ENCODE measurements at regions not wholly inside any gene's neighbourhood (a gene's known extent, or its start where the extent isn't known, plus 50 kb on each side); places are given as distances from the start of the nearest gene placed in this dataset.

GRCh38 chrX:80331285-80331684 lies 89.0 kb upstream of the TENT5D start:
- intact Hi-C loops (cut with DNase I) = no loop called here
- Histone ChIP-seq H3K36me3 (ENCODE audit: control insufficient read depth in 1 of 2, insufficient read depth in 2 of 2, low read length in 1 of 2) (no peaks in the 10 kb centered on the region), H3K9me3 (ENCODE audit: control insufficient read depth, low read length) (no peaks in the 10 kb centered on the region), H3K27ac (ENCODE audit: low read depth in 1 of 2, low read length in 2 of 2) (no peak overlapping the region), H3K4me1 (ENCODE audit: control insufficient read depth in 1 of 2, insufficient read depth in 2 of 2, low read length in 2 of 2) (no peaks in the 10 kb centered on the region), H3K27me3 (ENCODE audit: control insufficient read depth in 1 of 2, insufficient read depth in 2 of 2, low read length in 1 of 2) (no peaks in the 10 kb centered on the region), H3K4me3 (ENCODE audit: low read length in 2 of 2) (no peak overlapping the region)
- WGBS, 2 donors = 77% methylated on average over 1 of the region's 1 CpG
- ATAC-seq (ENCODE audit: low FRiP score) (no peak), DNase-seq (no peak)

GRCh38 chrX:80334583-80334982 lies 85.7 kb upstream of the TENT5D start:
- Histone ChIP-seq H3K36me3 (ENCODE audit: control insufficient read depth in 1 of 2, insufficient read depth in 2 of 2, low read length in 1 of 2) (no peaks in the 10 kb centered on the region), H3K4me3 (ENCODE audit: low read length in 2 of 2) (no peak overlapping the region), H3K27ac (ENCODE audit: low read depth in 1 of 2, low read length in 2 of 2) (no peak overlapping the region), H3K9me3 (ENCODE audit: control insufficient read depth, low read length) (no peaks in the 10 kb centered on the region), H3K27me3 (ENCODE audit: control insufficient read depth in 1 of 2, insufficient read depth in 2 of 2, low read length in 1 of 2) (no peaks in the 10 kb centered on the region), H3K4me1 (ENCODE audit: control insufficient read depth in 1 of 2, insufficient read depth in 2 of 2, low read length in 2 of 2) (no peaks in the 10 kb centered on the region)
- DNase-seq = no peak
- no peak for ATAC-seq (ENCODE audit: low FRiP score)
- 38 to 46% methylated on average over 7 of the region's 7 CpGs for WGBS, 2 donors
- intact Hi-C loops (cut with DNase I) = no loop called here

- 43 to 45% methylated on average over 31 to 38 of the region's 38 CpGs for WGBS, 2 donors
Measured at GRCh38 chrX:80335062-80335830, 85.0 kb upstream of the TENT5D start.

DNA sequence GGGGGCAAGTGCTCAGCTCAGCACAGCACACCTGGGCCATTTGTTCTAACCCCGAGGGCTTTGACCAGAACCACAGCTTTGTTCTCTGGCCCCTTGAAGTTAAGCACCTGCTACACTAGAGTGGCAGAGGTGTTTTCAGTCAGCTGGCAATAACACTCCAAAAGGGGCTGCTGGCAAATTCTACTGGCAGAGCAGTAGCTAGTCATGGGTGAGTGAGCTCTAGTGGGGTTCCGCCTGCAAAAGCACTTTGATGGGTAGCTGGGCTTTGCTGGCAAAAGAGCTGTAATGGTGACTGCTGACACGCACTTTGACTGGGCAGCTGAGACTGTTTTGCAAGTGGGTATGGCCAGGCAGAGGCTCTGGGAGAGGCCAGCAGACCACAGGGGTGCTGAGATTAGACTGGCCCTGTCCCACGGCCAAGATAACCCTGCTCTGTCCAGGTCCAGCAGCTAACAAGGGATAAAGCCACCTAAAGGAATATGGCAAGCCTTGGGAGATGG lies 65.2 kb upstream of the TENT5D start:
- WGBS, 2 donors = 66 to 67% methylated on average over 4 of the region's 4 CpGs
- intact Hi-C loops (cut with DNase I) = no loop called here
- no peaks in the 10 kb centered on the region for H3K4me1 ChIP-seq (ENCODE audit: control insufficient read depth in 1 of 2, insufficient read depth in 2 of 2, low read length in 2 of 2)
- H3K9me3 ChIP-seq (ENCODE audit: control insufficient read depth, low read length) = no peaks in the 10 kb centered on the region
- no peaks in the 10 kb centered on the region for H3K27me3 ChIP-seq (ENCODE audit: control insufficient read depth in 1 of 2, insufficient read depth in 2 of 2, low read length in 1 of 2)
- H3K27ac ChIP-seq (ENCODE audit: low read depth in 1 of 2, low read length in 2 of 2) = no peak overlapping the region
- DNase-seq = no peak
- no peaks in the 10 kb centered on the region for H3K36me3 ChIP-seq (ENCODE audit: control insufficient read depth in 1 of 2, insufficient read depth in 2 of 2, low read length in 1 of 2)
- ATAC-seq (ENCODE audit: low FRiP score) = no peak
- H3K4me3 ChIP-seq (ENCODE audit: low read length in 2 of 2) = no peak overlapping the region

More at GRCh38 chrX:80335062-80335830, 85.0 kb upstream of the TENT5D start:
- DNase-seq (peak; percentile 48 to 79), ATAC-seq (ENCODE audit: low FRiP score) (no peak)
- Histone ChIP-seq H3K4me1 (ENCODE audit: control insufficient read depth in 1 of 2, insufficient read depth in 2 of 2, low read length in 2 of 2) (no peaks in the 10 kb centered on the region), H3K9me3 (ENCODE audit: control insufficient read depth, low read length) (no peaks in the 10 kb centered on the region), H3K27me3 (ENCODE audit: control insufficient read depth in 1 of 2, insufficient read depth in 2 of 2, low read length in 1 of 2) (no peaks in the 10 kb centered on the region), H3K36me3 (ENCODE audit: control insufficient read depth in 1 of 2, insufficient read depth in 2 of 2, low read length in 1 of 2) (no peaks in the 10 kb centered on the region), H3K27ac (ENCODE audit: low read depth in 1 of 2, low read length in 2 of 2) (no peak overlapping the region), H3K4me3 (ENCODE audit: low read length in 2 of 2) (no peak overlapping the region)
- intact Hi-C loops (cut with DNase I) = no loop called here

Measured in aorta (tissue), 5 donors.